GM21390 (cell line): ENCODE measurements at regions not wholly inside any gene's neighbourhood (a gene's known extent, or its start where the extent isn't known, plus 50 kb on each side); places are given as distances from the start of the nearest gene placed in this dataset.

Experiments
- ATAC-seq: cut with Tn5 transposase; IDR thresholded peaks from one replicate; pipeline ENCODE4 v1.9.1; 2021; ENCODE audit not compliant: unreplicated experiment

DNA sequence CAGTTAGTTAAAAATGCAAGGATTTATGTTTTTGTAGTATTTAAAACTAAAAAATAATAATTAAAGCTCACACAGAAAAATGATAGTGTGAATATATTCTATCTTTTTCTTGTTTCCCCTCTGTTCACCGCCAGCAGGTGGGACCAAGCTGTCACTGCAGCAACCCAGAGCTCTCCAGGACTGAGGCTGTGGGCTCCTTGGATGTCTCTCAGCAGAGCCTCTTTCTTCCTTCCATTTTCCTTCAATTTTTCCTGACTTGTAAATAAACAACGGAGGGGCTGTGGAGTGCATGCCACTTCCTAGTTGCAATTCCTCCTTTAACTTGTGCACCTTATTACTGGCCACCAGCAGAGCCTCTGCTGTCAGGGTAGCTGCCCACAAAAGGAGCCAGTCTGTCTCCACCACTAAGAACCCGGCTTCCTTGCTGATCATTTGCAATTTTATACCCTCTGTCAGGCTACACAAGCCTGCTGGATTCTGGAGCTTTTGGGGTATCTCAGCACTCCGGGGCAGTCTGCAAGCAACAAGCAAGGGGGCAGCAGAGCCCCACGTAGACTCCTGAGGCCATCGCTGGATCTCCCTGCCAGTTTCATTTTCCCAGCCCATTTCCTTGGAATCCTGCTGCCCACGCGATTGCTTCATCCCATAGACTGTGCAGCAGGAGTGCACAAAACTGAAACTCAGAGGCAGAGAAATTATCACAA lies 1467.4 kb downstream of the C4orf33 start:
- no peak for ATAC-seq

DNA sequence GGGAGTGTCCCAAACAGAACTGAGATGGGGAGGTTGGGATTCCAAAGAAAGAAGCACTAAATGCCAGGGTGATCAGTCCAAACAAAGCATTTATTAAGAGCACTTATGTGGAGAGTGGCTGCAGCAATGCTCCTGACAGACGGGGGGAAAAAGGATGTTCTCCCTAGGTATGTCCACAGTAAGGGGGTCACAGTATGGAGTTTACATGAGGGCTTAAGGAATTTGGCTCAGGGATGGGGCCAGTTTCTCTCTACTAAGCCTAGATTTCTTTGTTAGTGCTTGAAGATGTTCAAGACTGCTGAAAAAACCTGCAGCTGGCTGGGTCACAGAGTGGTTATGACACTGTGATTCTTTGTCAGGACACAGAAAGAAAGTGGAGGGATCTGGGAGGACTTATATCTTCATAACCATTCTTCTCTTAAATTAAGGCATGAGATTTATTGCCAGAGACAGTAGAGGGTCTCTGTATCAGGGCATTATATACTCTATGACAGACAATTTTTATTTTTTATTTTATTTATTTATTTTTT lies 1468.0 kb downstream of the C4orf33 start:
- ATAC-seq, result no peak

DNA sequence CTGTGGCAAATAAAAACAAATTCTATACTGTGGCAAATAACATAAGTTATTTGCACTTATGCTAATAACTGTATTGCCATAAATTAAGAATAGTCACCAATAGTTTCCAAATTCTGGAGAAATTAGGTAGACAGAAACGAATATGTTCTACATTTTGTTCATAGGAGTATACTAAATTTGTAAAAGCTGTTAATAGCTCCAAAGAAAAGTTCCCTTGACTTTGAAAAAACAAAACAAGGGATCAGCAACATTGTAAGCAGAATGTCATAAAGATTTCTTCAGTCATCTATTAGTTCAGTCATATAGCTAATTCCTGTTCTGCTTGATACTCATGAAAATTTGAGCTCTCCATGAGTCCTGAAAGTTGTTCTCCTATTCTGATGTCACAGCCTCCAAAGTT lies 1472.8 kb downstream of the C4orf33 start:
- ATAC-seq, result no peak

DNA sequence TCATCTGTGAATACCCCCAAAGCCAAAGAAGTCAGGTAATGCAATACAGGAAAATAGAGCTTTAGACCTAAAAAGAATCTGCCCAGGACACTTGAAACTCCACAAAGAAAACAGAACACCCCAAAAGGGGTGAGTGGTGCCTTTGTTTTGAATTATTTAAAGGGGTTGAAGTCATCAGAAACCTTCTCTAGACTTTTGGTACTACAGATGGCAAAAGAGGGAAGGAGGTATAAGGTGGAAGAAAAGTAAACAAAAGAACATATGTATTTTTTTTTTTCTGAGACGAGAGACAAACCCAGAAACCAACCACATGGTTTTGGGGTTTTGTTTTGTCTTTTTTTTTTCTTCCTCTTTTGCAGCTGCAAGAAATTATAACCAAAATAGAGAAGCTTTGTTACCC lies 1477.8 kb downstream of the C4orf33 start:
- no peak for ATAC-seq

DNA sequence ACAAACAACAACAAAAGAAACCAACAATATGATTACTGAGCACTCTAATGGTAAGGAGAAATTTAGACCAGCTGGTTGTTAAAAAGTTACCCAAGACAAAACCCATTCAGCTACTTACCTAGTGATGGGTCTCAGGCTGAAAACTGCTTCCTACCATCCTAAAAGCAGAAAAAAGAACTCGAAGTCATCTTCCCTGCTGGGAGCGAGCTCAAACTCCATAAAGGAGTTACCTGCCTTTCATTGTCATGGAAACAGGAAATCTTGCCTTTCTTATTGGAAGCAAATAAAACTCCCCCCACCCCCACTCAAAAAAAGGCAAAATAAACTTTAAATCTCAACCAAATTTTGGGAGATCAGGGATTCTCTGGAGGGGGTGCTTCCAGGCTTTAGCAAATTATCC lies 1478.3 kb downstream of the C4orf33 start:
- ATAC-seq, result no peak

DNA sequence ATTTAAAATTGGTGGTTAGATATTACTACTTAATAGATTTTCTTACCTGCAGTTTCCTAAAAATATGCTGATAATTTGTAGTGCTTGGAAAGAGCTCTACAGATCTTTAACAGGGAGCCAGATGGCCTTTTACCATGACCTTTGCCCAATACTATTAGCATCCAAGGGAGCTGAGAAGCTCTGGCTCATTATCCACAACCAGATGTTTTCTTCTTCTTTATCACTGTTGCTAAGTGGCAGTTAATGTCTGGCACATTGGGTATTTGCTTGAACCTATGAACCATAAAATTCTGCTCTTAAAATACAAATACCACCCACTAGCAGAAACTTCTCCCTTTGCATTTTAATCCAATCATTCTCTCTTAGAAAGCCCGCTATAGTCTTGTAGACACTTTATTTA lies 1480.3 kb downstream of the C4orf33 start:
- no peak for ATAC-seq

DNA sequence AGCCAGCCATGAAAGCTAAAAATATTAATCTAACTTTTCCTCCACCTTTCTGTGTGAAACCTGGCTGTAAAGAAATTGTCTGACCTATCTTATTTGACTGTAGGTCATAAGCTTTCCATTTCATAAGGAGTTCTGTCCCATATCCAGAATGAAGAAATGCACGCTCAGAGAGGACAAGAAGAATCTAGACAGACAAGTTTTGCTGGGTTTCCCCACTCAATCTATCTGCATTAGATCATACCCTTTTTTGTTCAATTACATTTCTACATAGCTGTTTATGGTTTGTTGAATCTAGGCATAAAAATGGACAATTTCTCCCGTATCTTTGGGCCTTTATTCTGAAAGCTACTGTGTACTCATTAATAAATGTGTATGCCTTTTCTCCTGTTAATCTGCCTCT lies 1495.1 kb downstream of the C4orf33 start:
- no peak for ATAC-seq

DNA sequence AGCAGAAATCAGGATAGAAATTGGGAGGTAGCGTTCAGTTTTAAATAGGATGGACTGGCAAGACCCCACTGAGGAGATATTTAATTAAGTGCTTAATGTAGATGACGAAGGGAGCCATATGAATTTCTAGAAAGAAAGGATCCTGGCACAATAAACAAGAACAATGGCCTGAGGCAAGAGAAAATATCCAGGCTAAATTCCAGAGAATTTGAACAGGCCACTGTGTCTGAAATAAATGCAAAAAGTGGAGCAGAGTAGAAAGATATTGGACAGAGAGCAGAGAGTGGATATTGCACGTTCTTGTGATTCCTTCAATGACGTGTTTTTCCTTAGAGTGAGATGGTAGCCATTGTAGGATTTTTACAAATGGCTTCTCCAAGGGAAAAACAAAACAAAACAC lies 1504.8 kb downstream of the C4orf33 start:
- no peak for ATAC-seq

DNA sequence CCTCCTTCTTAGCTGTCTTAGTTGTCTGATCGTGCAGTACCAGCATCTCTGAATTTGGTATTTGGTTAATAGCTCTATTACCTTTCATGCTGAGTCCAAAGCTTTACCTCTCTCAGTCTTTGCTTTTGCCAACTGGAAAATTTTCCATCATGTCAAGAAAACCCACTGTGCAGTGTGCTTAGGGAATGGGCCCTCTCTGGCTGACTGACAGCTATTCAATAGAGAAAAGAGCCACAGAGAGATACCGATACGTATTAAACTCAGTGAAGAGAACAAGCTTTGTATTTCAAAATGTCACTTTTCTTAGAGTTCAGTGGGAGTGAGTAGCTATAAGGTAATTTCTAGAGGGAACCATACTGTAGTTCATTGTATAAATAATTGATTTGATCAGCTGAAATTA lies 1507.1 kb downstream of the C4orf33 start:
- ATAC-seq, result no peak

DNA sequence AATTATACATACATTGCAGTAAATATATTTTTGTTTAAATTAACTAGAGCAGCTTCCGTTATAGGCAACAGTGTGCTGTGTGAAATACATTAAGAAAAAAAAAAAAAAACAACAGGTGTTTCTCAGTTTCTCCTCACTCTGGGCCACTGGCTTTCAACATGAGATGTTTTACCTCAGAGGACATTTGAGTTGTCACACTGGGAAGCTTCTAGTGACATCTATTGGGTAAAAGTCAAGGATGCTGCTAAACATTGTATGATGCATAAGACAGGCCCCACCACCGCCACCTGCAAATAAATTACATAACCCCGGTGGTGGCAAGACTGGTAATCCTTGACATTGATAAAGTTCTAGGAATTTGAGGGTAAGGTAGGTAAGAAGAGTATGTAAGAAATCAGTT lies 1512.2 kb downstream of the C4orf33 start:
- ATAC-seq, result no peak

DNA sequence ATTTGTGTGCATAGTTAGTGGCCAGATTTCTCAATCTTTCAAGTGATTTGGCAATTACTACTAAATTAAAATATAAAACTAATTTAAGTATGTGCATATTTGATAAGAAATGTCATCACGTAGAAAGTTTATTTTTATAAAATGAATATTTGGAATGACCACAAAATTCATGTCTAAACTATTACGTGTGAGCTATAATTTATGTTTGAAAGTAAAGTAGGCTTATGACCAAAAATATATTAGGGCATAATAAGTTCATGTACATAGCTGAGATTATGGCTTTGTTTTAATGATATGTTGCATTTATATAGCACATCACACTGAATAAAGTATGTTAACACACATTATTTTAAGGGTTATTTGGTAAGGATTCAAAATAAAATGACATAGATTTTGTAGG lies 1532.6 kb downstream of the C4orf33 start:
- no peak for ATAC-seq

DNA sequence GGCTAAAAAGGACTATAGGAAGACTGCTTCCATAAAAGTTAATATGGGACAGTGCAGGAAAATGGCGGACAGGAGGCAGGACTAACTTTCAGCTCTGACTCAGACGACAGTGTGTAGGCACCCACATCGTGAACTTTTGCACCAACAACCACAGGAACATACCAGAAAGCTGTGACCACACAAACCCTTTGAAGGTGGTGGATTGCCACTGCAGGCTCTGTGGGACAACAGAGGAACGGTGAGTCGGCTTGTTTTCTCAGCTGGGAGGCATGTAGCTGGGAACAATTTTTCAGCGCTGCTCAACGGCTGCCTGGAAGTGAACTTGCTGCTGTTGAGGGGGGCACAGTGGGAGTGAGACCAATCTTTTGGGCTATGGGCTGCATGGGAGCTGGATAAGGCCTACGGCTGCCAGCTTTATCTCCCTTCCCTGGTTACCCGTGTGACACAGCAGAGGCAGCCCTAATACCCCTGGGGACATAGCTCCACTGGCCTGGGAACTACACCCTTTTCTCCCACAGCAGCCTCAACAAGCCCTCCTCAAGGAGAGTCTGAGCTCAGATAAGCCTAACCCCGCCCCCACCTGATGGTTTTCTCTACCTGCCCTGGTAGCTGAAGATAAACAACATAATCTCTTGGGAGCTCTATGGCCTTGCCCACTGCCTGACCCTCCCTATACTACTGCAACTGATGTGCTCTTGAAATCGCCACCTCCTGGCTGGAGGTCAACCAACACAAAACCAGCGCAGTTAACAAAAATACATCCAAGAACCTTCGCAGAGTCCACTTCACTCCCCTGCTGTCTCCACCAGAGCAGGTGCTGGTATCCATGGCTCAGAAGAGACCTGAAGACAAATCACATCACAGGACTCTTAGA lies 1537.0 kb downstream of the C4orf33 start:
- no peak for ATAC-seq

DNA sequence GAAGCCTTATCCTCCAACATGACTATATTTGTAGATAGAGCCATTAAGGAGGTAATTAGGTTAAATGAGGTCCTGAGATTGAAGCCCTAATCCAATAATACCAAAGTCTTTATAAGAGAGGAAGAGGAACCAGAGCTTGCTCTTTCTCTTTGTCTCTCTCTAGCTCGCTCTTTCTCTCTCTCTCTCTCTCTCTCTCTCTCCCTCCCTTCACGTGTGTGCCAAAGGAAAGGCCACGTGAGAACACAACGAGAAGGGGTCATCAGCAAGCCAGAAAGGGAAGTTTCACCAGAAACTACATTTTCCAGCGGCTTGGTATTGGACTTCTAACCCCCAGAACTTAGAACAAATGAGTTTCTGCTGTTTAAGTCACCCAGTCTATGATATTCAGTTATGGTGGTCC lies 1540.5 kb downstream of the C4orf33 start:
- ATAC-seq, result no peak

DNA sequence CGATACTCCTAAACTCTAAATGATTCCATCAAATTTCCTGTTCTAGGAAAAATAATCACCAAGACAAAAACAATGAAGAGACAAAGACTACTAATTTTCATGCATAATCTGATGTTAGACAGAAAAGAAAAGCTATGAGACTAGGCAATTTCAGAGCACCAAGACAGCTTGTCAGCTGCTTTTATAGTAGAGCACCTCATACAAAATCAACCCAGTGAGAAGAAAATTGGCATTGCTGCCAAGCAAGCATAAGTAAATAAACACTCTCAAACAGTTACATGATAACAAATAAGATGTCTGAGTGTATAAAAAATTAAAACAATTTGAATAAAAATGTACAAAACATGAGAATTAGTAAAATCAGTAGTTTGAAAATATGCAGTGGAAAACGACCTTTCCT lies 1544.6 kb downstream of the C4orf33 start:
- ATAC-seq, result no peak

DNA sequence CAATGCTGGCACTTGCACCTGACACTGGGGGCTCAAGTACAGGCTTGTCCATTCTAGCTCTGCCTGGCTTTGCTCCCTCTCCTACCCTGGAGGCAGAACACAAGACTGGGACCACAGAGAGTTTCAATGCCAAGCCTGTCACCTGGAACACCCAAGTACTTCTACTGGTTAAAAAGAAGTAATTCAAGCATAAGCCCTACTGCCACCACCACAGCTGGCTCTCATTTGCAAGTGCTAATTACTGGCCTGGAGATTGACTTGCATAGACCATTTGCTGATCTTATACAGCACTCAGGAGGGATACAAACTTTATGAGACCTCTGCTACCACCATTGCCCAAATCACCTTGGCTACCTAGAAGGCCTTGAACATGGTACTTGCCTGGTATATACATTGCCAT lies 1550.9 kb downstream of the C4orf33 start:
- no peak for ATAC-seq

DNA sequence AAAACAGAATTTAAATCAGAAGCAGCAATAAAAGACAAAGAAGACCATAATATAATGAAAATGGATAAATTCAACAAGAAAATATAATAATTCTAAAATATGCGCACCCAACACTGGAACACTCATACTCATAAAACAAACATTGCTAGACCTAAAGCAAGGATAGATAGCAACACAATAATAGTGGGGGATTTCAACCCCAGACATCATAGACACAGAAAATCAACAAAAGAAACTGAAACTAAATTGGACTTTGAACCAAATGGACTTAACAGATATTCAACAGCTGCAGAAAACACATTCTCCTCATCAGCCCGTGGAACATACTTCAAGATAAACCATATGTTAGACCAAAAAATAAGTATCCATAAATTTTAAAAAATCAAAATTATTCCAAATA lies 1552.6 kb downstream of the C4orf33 start:
- ATAC-seq, result no peak

DNA sequence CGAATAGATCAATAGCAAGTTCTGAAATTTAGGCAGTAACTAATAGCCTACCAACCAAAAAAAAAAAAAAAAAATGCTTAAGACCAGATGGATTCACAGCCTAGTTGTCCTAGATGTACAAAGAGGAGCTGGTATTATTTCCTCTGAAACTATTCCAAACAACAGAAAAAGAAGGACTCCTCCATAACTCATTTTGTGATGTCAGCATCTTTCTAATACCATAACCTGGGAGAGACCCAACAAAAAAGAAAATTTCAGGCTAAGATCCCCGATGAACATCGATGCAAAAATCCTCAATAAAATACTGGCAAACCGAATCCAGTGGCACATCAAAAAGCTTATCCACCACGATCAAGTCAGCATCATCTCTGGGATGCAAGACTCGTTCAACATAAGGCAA lies 1557.9 kb downstream of the C4orf33 start:
- ATAC-seq, result no peak

DNA sequence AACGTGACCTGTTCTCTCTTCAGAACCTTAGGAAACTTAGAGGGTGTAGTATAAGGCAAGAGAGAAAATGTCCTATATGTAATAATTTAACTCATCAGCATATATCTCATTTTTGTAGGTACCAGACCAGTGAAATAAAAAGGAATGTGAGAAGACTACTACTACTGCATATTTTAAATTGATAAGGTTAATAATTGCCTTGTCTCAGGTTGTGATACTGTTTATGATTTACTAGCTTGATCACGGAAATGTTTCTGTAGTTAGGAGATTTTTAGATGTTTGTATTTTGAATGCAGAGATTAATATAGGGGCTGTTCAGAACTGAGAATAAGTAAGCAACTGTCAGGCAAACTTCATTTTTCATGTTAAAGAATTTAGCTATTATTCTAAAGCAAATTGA lies 1563.4 kb downstream of the C4orf33 start:
- no peak for ATAC-seq

DNA sequence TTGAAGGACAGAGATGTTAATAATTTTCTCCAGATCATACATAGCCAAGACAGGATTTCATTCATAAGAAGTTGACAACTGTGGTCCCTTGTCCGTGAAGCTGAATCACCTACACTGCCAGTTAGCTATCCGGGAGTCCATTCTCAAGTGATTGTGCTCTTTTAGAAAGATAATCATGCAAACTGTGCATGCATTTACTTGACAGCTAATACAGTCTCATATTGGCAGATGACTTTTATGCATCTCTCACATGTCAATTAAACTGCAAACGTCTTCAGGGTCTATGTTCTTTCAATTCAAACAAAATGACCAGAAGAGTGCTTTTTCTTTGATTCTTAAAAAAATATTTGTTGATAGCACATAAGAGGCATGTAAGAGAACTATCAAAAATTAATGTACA lies 1572.9 kb downstream of the C4orf33 start:
- no peak for ATAC-seq

DNA sequence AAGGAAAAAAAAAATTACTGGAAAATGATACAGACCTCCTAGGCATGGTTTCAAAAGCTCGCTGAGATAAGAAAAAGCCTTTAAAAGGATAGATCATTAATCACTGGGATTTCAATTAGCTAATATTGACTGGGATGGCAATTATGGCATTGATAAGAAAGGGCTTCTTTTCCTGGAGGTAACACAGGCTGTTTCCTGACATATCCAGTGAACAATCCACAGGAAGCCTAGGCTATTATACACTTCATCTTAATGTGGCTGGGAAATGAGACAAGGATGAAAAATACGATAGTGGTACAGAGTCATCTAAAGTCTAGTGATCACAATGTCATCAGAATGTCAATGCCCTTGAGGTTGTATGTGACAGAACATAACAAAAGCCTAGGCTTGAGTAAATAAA lies 1579.3 kb downstream of the C4orf33 start:
- no peak for ATAC-seq

DNA sequence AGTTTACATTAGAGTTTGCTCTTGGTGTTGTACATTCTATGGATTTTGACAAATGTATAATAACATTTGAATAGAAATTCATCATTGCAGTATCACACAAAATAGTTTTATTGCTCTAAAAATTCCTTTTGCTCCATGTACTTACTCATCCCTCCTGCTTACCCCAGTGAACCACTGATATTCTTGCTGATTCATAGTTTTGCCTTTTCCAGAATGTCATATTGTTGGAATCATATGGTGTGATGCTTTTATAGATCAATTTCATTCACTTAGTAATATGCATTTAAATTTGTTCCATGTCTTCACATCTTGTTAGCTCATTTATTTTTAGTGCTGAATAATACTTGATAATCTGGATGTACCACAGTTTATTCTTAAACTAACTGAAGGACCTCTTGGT lies 1593.2 kb downstream of the C4orf33 start:
- ATAC-seq, result no peak

DNA sequence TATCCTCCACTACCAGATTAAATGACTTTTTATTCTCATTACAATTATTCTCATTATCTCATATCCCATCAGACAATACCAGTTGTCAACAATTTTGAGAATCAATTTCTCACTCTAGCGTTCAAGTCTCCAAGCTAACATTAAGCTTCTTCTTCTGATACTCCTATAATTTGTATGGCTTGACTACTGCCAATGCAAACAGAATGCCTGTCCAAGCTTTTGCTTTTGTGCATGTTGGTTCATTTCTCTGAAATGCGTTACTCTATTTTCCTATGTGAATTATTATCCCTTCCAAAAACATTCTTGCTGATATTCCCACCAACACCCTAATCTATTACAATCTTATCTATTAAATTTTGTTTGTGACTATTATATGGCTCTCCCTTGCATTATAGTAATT lies 1602.3 kb downstream of the C4orf33 start:
- no peak for ATAC-seq
